Fibroblast of lung (primary cell): ENCODE measurements at regions not wholly inside any gene's neighbourhood (a gene's known extent, or its start where the extent isn't known, plus 50 kb on each side); places are given as distances from the start of the nearest gene placed in this dataset.

Experiments
- DNase-seq, 2 donors: peaks; one replicate each; pipeline versions ENCODE4 v3.0.0 to v3.0.0-alpha.2; 2010; ENCODE audit warnings: low read depth in 2 of 2
- H2AFZ ChIP-seq: 2 replicates; pipeline ENCODE4 v1.5.1; 2012; ENCODE audit warnings: low read length, control low read depth, inconsistent platforms
- H3K27ac ChIP-seq: 2 replicates; pipeline ENCODE4 v1.5.1; 2011; ENCODE audit warnings: low read length, control low read depth; ENCODE audit not compliant: insufficient read depth
- H3K27me3 ChIP-seq: 2 replicates; pipeline ENCODE4 v1.5.1; 2011; ENCODE audit warnings: mild to moderate bottlenecking, low read length; ENCODE audit not compliant: control insufficient read depth, insufficient read depth
- H3K36me3 ChIP-seq: 2 replicates; pipeline ENCODE4 v1.5.1; 2011; ENCODE audit warnings: low read length; ENCODE audit not compliant: control insufficient read depth, insufficient read depth
- H3K4me1 ChIP-seq: 2 replicates; pipeline ENCODE4 v1.5.1; 2011; ENCODE audit warnings: low read length; ENCODE audit not compliant: control insufficient read depth, insufficient read depth; ENCODE audit errors: extremely low read depth
- H3K4me2 ChIP-seq: 2 replicates; pipeline ENCODE4 v1.5.1; 2011; ENCODE audit warnings: low read length, control low read depth; ENCODE audit not compliant: insufficient read depth; ENCODE audit errors: extremely low read depth
- H3K4me3 ChIP-seq, 4 experiments: fragments of 200-600 bp in 1 of 4; sonication (generic) in 1 of 4; replicated peaks in 1 of 4; 2 replicates each; pipeline ENCODE4 v1.5.1; 2011 to 2016; ENCODE audit warnings: low read length in 4 of 4, low read depth in 3 of 4, mild to moderate bottlenecking in 3 of 4, control low read depth in 2 of 4, inconsistent platforms in 1 of 4, mixed read lengths in 1 of 4; ENCODE audit not compliant: insufficient read depth in 1 of 4; ENCODE audit errors: control extremely low read depth in 1 of 4
- H3K79me2 ChIP-seq: 2 replicates; pipeline ENCODE4 v1.5.1; 2012; ENCODE audit warnings: mild to moderate bottlenecking, low read length, inconsistent platforms; ENCODE audit not compliant: control insufficient read depth, insufficient read depth
- H3K9ac ChIP-seq: 2 replicates; pipeline ENCODE4 v1.5.1; 2011; ENCODE audit warnings: mild to moderate bottlenecking, low read length, control low read depth; ENCODE audit not compliant: insufficient read depth
- H3K9me3 ChIP-seq: 2 replicates; pipeline ENCODE4 v1.5.1; 2012; ENCODE audit warnings: low read depth, low read length; ENCODE audit not compliant: control insufficient read depth, insufficient read depth
- H4K20me1 ChIP-seq: 2 replicates; pipeline ENCODE4 v1.5.1; 2011; ENCODE audit warnings: low read length; ENCODE audit not compliant: control insufficient read depth, insufficient read depth; ENCODE audit errors: extremely low read depth
- EZH2 ChIP-seq: IDR thresholded peaks from 2 replicates; pipeline ENCODE4 v1.5.1; 2012; ENCODE audit warnings: low read length, control low read depth, mild to moderate bottlenecking; ENCODE audit errors: missing control alignments
- TF ChIP-seq, protein P1 (sequence below), 2 donors: IDR thresholded peaks in 1 of 2; conservative IDR thresholded peaks in 1 of 2; 1 replicate in 1 of 2; 2 replicates in 1 of 2; pipeline ENCODE4 v1.5.1; 2011 to 2012; ENCODE audit warnings: low read length in 2 of 2, control low read depth in 1 of 2, inconsistent platforms in 1 of 2, low read depth in 1 of 2, mild to moderate bottlenecking in 1 of 2

GRCh38 chr1:75062111-75062510 lies 72.1 kb upstream of the LHX8 start:
- TF ChIP-seq, protein P1, sequence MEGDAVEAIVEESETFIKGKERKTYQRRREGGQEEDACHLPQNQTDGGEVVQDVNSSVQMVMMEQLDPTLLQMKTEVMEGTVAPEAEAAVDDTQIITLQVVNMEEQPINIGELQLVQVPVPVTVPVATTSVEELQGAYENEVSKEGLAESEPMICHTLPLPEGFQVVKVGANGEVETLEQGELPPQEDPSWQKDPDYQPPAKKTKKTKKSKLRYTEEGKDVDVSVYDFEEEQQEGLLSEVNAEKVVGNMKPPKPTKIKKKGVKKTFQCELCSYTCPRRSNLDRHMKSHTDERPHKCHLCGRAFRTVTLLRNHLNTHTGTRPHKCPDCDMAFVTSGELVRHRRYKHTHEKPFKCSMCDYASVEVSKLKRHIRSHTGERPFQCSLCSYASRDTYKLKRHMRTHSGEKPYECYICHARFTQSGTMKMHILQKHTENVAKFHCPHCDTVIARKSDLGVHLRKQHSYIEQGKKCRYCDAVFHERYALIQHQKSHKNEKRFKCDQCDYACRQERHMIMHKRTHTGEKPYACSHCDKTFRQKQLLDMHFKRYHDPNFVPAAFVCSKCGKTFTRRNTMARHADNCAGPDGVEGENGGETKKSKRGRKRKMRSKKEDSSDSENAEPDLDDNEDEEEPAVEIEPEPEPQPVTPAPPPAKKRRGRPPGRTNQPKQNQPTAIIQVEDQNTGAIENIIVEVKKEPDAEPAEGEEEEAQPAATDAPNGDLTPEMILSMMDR (conservative IDR thresholded peaks at IDR 0.05 in 1 of 2, IDR thresholded peaks at IDR 0.05 in 1 of 2; ENCODE audit: low read depth in 1 of 2, low read length in 2 of 2) = no peak
- TF ChIP-seq EZH2 = no peak
- Histone ChIP-seq H3K79me2 (no peaks in the 10 kb centered on the region), H3K27ac (no peak overlapping the region), H3K4me3 (no peak overlapping the region), H4K20me1 (no peaks in the 10 kb centered on the region), H3K4me1 (no peaks in the 10 kb centered on the region), H3K9me3 (no peaks in the 10 kb centered on the region), H3K9ac (no peak overlapping the region), H3K27me3 (no peaks in the 10 kb centered on the region), H3K36me3 (no peaks in the 10 kb centered on the region), H3K4me2 (no peak overlapping the region), H2AFZ (no peak overlapping the region)
- no peak for DNase-seq

DNA sequence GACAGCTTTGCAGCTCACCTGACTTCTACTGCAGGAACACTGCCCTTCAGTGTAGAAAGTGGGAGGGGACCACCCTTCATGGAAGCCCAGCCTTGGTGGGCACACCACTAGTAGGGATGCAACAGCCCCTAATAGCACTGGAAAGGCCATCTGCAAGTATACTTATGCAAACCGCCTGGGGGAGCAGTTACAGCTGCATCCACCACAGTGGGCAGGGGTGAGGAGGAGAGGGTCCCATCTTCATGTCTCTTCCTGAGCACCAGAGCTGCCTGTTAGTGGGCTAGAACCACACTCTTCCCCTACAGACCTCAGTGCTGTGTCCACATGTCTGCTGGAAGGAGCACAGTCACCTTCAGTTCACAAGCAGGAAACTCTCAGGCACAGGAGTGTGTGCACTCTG lies 66.2 kb upstream of the LHX8 start:
- no peak for DNase-seq
- H3K27me3 ChIP-seq = no peaks in the 10 kb centered on the region
- H3K79me2 ChIP-seq = no peaks in the 10 kb centered on the region
- H3K4me1 ChIP-seq = no peaks in the 10 kb centered on the region
- H4K20me1 ChIP-seq = no peaks in the 10 kb centered on the region
- no peak overlapping the region for H3K4me3 ChIP-seq
- TF ChIP-seq, protein P1 (conservative IDR thresholded peaks at IDR 0.05 in 1 of 2, IDR thresholded peaks at IDR 0.05 in 1 of 2; ENCODE audit: low read depth in 1 of 2, low read length in 2 of 2) = no peak
- no peak for TF ChIP-seq EZH2
- H3K36me3 ChIP-seq = no peaks in the 10 kb centered on the region
- H2AFZ ChIP-seq = no peak overlapping the region
- H3K9me3 ChIP-seq = no peaks in the 10 kb centered on the region
- no peak overlapping the region for H3K9ac ChIP-seq
- no peak overlapping the region for H3K4me2 ChIP-seq
- no peak overlapping the region for H3K27ac ChIP-seq

DNA sequence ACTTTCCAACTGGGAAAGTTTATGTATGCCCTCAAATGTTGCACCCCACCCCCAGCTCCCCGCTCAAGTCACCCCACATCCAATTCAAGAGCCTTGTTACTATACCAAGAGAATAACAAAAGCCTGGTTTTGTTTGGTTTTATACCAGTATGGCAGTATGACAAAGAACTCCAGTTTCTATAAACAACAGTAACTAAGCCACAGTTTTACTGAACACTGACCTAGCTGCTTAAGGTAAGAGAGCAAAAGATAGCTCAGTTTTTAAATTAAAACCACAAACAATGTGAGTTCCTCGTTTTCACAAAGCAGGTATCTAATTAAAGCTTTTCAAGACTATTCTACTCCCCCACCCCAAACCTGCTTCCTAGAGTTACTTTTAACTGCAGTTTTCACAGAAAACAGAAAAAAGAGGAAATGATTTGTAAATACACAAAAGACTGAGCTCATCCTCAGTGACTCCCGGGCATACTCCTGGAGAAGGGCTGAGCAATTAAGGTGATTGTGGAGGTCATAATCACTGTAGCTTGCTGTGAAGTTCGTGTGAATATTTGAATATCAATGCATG lies 59.3 kb upstream of the LHX8 start:
- no peaks in the 10 kb centered on the region for H4K20me1 ChIP-seq
- no peaks in the 10 kb centered on the region for H3K9me3 ChIP-seq
- no peak overlapping the region for H2AFZ ChIP-seq
- no peak overlapping the region for H3K4me2 ChIP-seq
- H3K9ac ChIP-seq = no peak overlapping the region
- no peak overlapping the region for H3K4me3 ChIP-seq
- no peaks in the 10 kb centered on the region for H3K79me2 ChIP-seq
- DNase-seq = no peak
- no peak overlapping the region for H3K27ac ChIP-seq
- TF ChIP-seq EZH2 = no peak
- TF ChIP-seq, protein P1 (conservative IDR thresholded peaks at IDR 0.05 in 1 of 2, IDR thresholded peaks at IDR 0.05 in 1 of 2; ENCODE audit: low read depth in 1 of 2, low read length in 2 of 2) = no peak
- H3K4me1 ChIP-seq = no peaks in the 10 kb centered on the region
- H3K36me3 ChIP-seq = no peaks in the 10 kb centered on the region
- no peaks in the 10 kb centered on the region for H3K27me3 ChIP-seq
